OCI-M1 (cell line): ENCODE measurements at regions not wholly inside any gene's neighbourhood (a gene's known extent, or its start where the extent isn't known, plus 50 kb on each side); places are given as distances from the start of the nearest gene placed in this dataset.
"Not testable (repeated sequence)": the region's sequence is repeated elsewhere in the genome, so short reads cannot be mapped to it uniquely, and the experiment has no call there.

Source experiments
- DNase-seq: peaks from one replicate; lab custom pipeline; 2025; lab: John Stamatoyannopoulos, UW

GRCh38 chr13:50130123-50130946, 115.1 kb downstream of the KCNRG start:
- peak; percentile 68 for DNase-seq

GRCh38 chr13:50131920-50132903, 117.0 kb downstream of the KCNRG start:
- no peak for DNase-seq

DNA sequence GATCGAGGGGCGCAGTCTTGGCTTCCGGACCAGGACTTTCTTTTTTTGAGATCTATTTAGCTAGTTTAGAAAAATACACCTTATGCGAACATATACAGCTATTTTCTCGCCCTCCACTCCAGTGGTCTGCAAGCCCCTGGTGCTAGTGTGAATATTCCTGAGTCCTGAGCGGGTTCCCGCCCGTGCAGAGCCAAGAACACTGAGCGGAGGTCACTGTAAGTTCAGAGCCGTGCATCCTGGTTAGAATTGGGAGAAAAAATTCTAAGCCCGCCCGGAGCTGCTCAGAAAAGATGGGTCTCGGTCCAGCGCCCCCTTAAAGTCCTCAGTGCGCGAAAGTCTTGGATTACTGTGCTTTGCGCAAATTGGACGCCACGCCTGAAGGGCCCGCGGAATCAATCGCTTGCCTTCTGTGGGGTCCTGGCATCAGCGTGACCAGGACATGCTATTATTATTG, 117.7 kb downstream of the KCNRG start:
- DNase-seq: no peak

- DNase-seq: no peak
Measured at GRCh38 chr13:50133358-50133953, 118.2 kb downstream of the KCNRG start.

DNA sequence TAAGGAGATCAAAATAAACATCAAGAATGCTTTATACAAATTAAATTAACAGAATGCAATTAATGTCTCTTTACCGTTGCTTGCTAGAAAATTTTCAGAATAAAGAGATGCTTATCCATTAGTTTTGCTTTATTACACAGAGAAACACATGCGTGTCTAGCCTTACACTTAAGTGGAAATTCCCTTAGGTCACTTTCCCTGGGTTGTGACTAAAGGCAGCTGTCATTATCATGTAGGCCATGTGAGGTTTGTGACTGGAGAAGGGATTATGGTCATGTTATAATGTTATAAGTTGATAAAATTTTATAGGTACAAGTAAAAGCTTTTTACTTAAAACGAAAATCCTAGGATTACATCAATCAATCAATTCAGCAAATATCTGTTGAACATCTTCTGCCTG, 121.0 kb downstream of the KCNRG start:
- DNase-seq: no peak

DNA sequence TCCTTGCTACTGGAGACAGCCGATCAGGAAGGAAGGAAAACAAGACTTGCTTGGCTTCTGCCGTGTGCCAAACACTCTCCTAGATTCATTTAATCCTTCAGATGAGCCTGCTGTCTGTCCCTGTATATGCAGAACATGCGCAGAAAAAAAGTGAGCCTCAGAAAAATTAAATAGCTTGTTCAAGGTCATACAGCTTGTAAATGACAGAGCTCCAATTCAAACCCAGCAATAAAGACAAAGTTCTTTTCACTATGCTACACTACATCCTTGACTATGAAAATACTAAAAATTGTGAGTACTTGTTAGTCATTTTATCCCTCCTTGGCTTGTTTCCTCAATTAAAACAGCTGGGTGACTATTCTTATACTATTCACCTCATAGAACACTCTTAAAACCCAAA, 121.4 kb downstream of the KCNRG start:
- DNase-seq: no peak

GRCh38 chr13:50139435-50139934, 124.2 kb downstream of the KCNRG start:
- DNase-seq: not testable (repeated sequence)

GRCh38 chr13:50140153-50140552, 124.9 kb downstream of the KCNRG start:
- no peak for DNase-seq

GRCh38 chr13:50140581-50141374, 125.5 kb downstream of the KCNRG start:
- DNase-seq: no peak

- peak; percentile 39 for DNase-seq
Measured at GRCh38 chr13:50141375-50141975, 126.2 kb downstream of the KCNRG start.

- no peak for DNase-seq
Measured at GRCh38 chr13:50144246-50145160, 129.3 kb downstream of the KCNRG start.

DNA sequence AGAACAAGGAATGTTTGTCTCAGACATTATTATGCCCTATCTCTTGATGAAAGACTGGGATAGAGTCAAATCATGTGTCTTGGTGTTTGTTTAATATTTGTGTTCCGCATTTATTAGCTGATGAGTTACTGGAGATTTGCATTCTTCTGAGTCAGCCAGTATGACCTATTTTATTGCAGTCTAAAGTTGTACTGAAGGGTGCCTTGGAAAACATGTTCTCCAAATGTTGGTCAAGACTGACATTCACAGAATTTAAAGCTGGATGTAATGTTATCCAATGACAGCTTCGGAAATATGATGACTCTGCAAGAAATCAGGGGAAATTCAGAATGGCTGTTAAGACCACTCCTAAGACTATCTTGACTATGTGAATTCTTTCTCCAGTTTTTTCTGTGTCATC, 134.0 kb downstream of the KCNRG start:
- DNase-seq: no peak

- DNase-seq: peak; percentile 54
Measured at GRCh38 chr13:50149932-50150331, 134.7 kb downstream of the KCNRG start.

DNA sequence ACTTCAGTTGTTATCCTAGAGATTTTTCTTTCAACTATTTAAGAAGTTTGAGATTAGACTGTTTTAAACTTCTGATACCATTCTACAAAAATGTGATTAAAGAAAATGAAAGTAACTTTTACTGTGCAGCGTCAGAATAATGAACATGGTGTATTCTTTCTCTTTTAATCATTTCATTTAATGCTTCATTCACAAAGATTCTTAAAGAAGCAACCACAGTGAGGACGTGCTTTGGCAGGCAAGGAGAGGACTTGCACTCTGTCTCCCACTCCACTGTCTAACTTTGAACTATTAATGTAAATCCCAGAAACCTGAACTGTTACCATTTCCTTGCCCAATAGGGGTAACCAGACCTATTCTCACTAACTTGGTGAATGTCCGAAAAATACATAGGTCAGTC, 137.0 kb downstream of the KCNRG start:
- DNase-seq: peak; percentile 66

GRCh38 chr13:50152655-50153309, 137.5 kb downstream of the KCNRG start:
- DNase-seq: peak; percentile 66

DNA sequence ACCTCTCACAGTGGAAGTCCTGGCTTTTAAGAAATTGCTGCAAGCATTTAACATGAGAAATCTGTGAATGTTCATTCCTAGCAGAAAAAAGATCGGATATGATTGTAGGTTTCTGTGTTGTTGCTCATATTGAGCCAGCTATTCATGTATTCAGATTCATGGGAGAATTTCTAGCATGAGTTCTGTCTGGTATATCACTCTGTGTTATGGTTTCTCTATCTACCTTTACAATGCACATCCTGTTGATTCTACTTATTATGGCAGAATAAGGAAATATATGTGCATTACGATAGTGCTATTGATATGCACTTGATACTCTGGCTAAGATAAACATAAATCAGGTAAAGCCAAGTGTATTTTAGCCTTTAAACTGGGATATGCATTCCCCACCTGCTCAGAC, 138.2 kb downstream of the KCNRG start:
- DNase-seq: peak; percentile 52

GRCh38 chr13:50153876-50154275, 138.6 kb downstream of the KCNRG start:
- peak; percentile 20 for DNase-seq

DNA sequence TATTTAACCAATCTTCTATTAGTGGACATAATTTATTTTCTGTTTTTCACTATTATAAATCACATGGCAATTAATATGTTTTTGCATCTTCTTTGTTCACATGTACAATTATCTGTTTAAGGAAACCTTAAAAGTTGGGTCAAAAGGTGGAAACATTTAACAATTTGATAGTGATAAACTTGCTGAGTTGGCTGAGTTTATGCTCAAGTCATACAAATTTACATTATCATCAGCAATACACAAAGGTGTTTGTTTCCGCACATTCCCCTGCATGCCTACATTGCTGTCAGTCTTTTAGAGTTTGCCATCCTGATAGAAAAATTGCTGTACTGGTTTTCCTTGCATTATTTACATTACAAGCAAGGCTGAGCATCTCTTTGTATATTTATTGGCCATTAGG, 139.5 kb downstream of the KCNRG start:
- no peak for DNase-seq

GRCh38 chr13:50156140-50156539, 140.9 kb downstream of the KCNRG start:
- DNase-seq: peak; percentile 24
